MCF 10A (cell line): ENCODE measurements at regions not wholly inside any gene's neighbourhood (a gene's known extent, or its start where the extent isn't known, plus 50 kb on each side); places are given as distances from the start of the nearest gene placed in this dataset.

ENCODE experiments used
- BruUV-seq: library from RNA; stranded (reverse); fragments of 400-500 nt; replicated peaks from 2 replicates; lab custom pipeline; 2021; lab: Mats Ljungman, UMichigan
- CTCF ChIA-PET: fragments of 300-600 bp; sonication (Branson Sonifier 250); formaldehyde crosslinking; extraction: SDS; loops from one replicate; lab custom pipeline; 2021; ENCODE audit warnings: antibody characterized with exemption, inconsistent platforms; lab: Yijun Ruan, JAX
- POLR2A ChIA-PET: fragments of 300-600, 350-650 bp; sonication (Branson Sonifier 250); formaldehyde crosslinking; extraction: SDS; loops from one replicate; lab custom pipeline; 2020; ENCODE audit warnings: antibody characterized with exemption, inconsistent platforms; lab: Yijun Ruan, JAX
- DNase-seq: peaks from one replicate; pipeline ENCODE4 v3.0.0-alpha.2; 2018; ENCODE audit not compliant: unreplicated experiment
- H3K27ac Mint-ChIP-seq: one replicate; pipeline ENCODE4 v1.8.0; 2022; ENCODE audit warnings: mild to moderate bottlenecking, low read depth, mixed read lengths; ENCODE audit not compliant: unreplicated experiment
- H3K27me3 Mint-ChIP-seq: one replicate; pipeline ENCODE4 v1.8.0; 2022; ENCODE audit warnings: mixed read lengths; ENCODE audit not compliant: insufficient read depth, unreplicated experiment
- H3K36me3 Mint-ChIP-seq: one replicate; pipeline ENCODE4 v1.8.0; 2022; ENCODE audit warnings: mild to moderate bottlenecking, moderate library complexity, mixed read lengths; ENCODE audit not compliant: insufficient read depth, unreplicated experiment
- H3K4me1 Mint-ChIP-seq: one replicate; pipeline ENCODE4 v1.8.0; 2022; ENCODE audit warnings: mixed read lengths; ENCODE audit not compliant: insufficient read depth, unreplicated experiment
- H3K4me3 Mint-ChIP-seq: one replicate; pipeline ENCODE4 v1.8.0; 2022; ENCODE audit warnings: mild to moderate bottlenecking, moderate library complexity, mixed read lengths; ENCODE audit not compliant: unreplicated experiment
- H3K9me3 Mint-ChIP-seq: one replicate; pipeline ENCODE4 v1.8.0; 2022; ENCODE audit warnings: mixed read lengths; ENCODE audit not compliant: unreplicated experiment
- CTCF ChIP-seq: fragments of 200-600 bp; IDR thresholded peaks from one replicate; pipeline ENCODE4 v1.8.0; 2022; ENCODE audit warnings: antibody characterized with exemption, mild to moderate bottlenecking; ENCODE audit not compliant: unreplicated experiment
- intact Hi-C: fragments of 100-400 bp; cut with micrococcal nuclease; formaldehyde crosslinking; loops from 2 replicates; pipeline ENCODE4 v1.14.1; 2022

- no peak for TF ChIP-seq CTCF
Observed at GRCh38 chr1:198031086-198031485, 113.9 kb downstream of the LHX9 start.

DNA sequence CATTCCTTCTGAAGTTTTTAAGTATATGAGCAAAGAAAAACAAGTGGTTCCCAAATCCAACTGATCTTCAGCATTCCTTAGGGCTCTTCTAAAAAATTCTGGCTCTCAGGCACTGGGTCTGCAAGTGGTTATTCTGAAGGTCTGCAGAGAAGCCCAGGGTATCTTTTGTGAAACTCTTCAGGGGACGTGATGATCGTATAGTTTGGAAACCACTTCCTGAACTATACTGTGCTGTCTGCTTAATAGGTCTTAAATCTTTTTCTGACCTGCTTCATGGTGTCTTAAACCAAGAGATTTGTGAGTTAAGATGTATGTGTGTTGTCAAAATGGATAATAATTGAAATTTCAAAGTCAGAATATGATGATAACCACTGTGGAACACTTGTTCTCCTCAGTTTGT, 115.5 kb downstream of the LHX9 start:
- Mint-ChIP-seq H3K36me3 (no peaks in the 10 kb centered on the region), H3K27ac (no peak overlapping the region), H3K9me3 (no peaks in the 10 kb centered on the region), H3K4me1 (peaks cover 9% of the 10 kb centered on the region), H3K4me3 (no peak overlapping the region), H3K27me3 (no peaks in the 10 kb centered on the region)
- BruUV-seq: no TSS peak
- CTCF ChIA-PET: no interaction called here
- intact Hi-C loops: no loop called here
- POLR2A ChIA-PET: no interaction called here
- DNase-seq: no peak
- no peak for TF ChIP-seq CTCF

More at GRCh38 chr1:198031086-198031485, 113.9 kb downstream of the LHX9 start:
- no TSS peak for BruUV-seq
- Mint-ChIP-seq H3K27me3 (no peaks in the 10 kb centered on the region), H3K4me1 (peaks cover 9% of the 10 kb centered on the region), H3K4me3 (no peak overlapping the region), H3K9me3 (no peaks in the 10 kb centered on the region), H3K36me3 (no peaks in the 10 kb centered on the region), H3K27ac (peak overlapping the region; percentile 33)
- no peak for DNase-seq
- CTCF ChIA-PET: interaction anchor here (1.5 to 1.7 kb wide), 2 partner anchors 12 to 13 kb away, joined by 4 to 5 read pairs; no protein-coding TSS in a partner anchor
- POLR2A ChIA-PET: interaction anchor here (0.7 kb wide), 1 partner anchor 81 kb away, joined by 4 read pairs; no protein-coding TSS in a partner anchor
- intact Hi-C loops: no loop called here

GRCh38 chr1:198040880-198041279, 115.9 kb upstream of the NEK7 start:
- ChIA-PET CTCF (interaction anchor here (0.7 kb wide), 1 partner anchor 652 kb away, joined by 3 read pairs; no protein-coding TSS in a partner anchor), POLR2A (no interaction called here)
- no TSS peak for BruUV-seq
- no peaks in the 10 kb centered on the region for H3K9me3 Mint-ChIP-seq
- no peak for TF ChIP-seq CTCF
- no peak for DNase-seq
- intact Hi-C loops: no loop called here
- H3K36me3 Mint-ChIP-seq: no peaks in the 10 kb centered on the region
- no peak overlapping the region for H3K27ac Mint-ChIP-seq
- H3K4me3 Mint-ChIP-seq: no peak overlapping the region
- no peaks in the 10 kb centered on the region for H3K27me3 Mint-ChIP-seq
- no peaks in the 10 kb centered on the region for H3K4me1 Mint-ChIP-seq

GRCh38 chr1:198042168-198042567, 114.6 kb upstream of the NEK7 start:
- H3K27me3 Mint-ChIP-seq: no peaks in the 10 kb centered on the region
- H3K27ac Mint-ChIP-seq: no peak overlapping the region
- BruUV-seq: no TSS peak
- no peaks in the 10 kb centered on the region for H3K9me3 Mint-ChIP-seq
- DNase-seq: no peak
- H3K4me3 Mint-ChIP-seq: no peak overlapping the region
- TF ChIP-seq CTCF: no peak
- H3K4me1 Mint-ChIP-seq: no peaks in the 10 kb centered on the region
- CTCF ChIA-PET: interaction anchor here (0.6 to 1.9 kb wide), 4 partner anchors 12 to 449 kb away, joined by 3 to 6 read pairs (median 4); no protein-coding TSS in a partner anchor
- H3K36me3 Mint-ChIP-seq: no peaks in the 10 kb centered on the region
- POLR2A ChIA-PET: no interaction called here
- intact Hi-C loops: no loop called here
